ENCODE measurements at regions not wholly inside any gene's neighbourhood (a gene's known extent, or its start where the extent isn't known, plus 50 kb on each side); places are given as distances from the start of the nearest gene placed in this dataset.

GRCh38 chr11:45400591-45400990, 114.5 kb upstream of the SYT13 start:
- TF ChIP-seq CTCF (IDR thresholded peaks at IDR 0.05) = no peak
- no peak for TF ChIP-seq POLR2A (IDR thresholded peaks at IDR 0.05)
- no peak for TF ChIP-seq EP300 (IDR thresholded peaks at IDR 0.05; ENCODE audit: low read depth)
- TF ChIP-seq POLR2AphosphoS5 (IDR thresholded peaks at IDR 0.05) = no peak
